Tibial nerve (tissue), 4 donors: ENCODE measurements at regions not wholly inside any gene's neighbourhood (a gene's known extent, or its start where the extent isn't known, plus 50 kb on each side); places are given as distances from the start of the nearest gene placed in this dataset.

Source experiments
- CTCF ChIP-seq, 5 experiments: fragments of 200-600 bp in 3 of 5; fragments of 450-650 bp in 2 of 5; sonication (generic) in 3 of 5; IDR thresholded peaks; one replicate each; pipeline ENCODE4 v1.5.1; 2016 to 2019; ENCODE audit warnings: antibody characterized with exemption in 5 of 5, mild to moderate bottlenecking in 3 of 5, moderate library complexity in 2 of 5
- EP300 ChIP-seq, 2 donors: sonication (generic); formaldehyde crosslinking; IDR thresholded peaks; one replicate each; pipeline ENCODE4 v1.6.1; 2017; ENCODE audit warnings: antibody characterized with exemption in 2 of 2, mild to moderate bottlenecking in 1 of 2

DNA sequence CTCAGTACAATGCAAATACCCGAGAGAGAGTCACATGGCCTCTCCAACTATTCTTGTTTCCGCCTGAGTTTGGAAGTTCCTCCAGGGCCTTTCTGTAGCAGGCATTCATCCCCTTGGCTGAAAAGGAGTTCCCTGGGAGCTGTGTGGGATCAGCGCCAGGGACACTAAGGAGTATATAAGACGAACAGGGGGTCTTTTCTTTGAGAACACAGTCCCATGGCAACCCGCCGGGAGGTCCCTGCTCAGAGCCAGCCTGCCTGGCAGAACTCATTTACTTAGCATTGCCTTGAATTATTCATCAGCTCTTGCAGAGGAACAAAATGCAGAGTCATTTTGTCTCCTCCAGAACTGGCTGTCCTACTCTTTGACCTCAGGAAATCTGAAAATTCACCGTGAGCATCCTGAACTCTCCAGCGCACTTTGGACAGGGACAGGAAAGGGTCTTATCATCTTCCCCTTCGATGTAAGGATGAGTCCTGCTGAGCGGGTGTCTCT is 120.4 kb upstream of the OSMR start:
- no peak for TF ChIP-seq CTCF (IDR thresholded peaks at IDR 0.05)
- TF ChIP-seq EP300 (IDR thresholded peaks at IDR 0.05) = no peak
